ENCODE measurements at regions not wholly inside any gene's neighbourhood (a gene's known extent, or its start where the extent isn't known, plus 50 kb on each side); places are given as distances from the start of the nearest gene placed in this dataset.
A peak's percentile ranks its signal among the peaks of the same experiment; 100 is the strongest.
"Not testable (repeated sequence)": the region's sequence is repeated elsewhere in the genome, so short reads cannot be mapped to it uniquely, and the experiment has no call there.

DNA sequence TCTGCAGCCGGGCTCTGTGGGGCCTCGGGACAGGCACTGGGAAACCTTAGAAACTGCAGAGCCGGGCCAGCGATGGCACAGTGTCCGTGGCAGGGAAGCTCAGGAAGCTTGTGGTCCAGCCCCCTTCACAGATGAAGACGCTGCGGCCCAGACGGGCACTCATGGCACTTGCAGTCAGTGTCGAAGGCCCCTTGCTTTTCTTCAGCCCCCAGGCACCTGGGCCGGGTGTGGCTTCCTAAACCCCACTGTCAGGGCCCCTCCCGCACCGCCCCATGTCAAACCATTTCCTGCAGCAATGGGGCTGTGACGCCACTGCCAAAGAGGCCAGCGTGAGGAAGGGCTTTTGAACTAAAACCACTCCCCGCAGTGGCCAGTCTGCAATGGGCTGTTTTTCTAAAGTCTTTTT, 164.0 kb downstream of the LAT start:
- peak; percentile 48 to 59 for DNase-seq (ENCODE audit: low read depth in 1 of 2, low spot score in 1 of 2)

DNA sequence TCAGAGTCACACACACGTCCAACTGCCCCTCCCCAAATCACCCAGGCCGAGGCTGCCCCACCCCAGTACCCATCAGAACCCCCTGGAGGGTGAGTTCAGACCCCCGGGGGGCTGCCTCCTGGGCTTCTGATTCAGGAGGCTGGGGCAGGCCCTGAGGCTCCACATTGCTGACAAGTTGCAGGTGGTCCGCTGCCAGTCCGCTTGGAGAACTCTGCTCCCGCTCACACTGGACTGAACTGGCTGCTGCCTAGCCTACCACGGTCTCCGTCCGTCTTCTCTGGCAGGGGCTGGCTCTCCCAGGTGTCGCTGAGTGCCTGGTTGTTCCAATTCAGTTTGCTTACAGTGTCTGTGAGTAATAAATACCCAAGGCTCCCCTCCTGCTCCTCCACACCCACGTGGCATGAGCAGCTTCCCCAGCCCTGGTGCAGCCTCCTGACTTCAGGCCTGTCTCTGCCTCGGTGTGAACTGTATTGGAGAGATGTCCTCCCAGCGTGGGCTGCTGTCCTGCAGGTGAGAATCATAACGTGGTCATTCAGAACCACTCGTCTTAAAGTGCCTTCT, 163.4 kb downstream of the LAT start:
- no peak for DNase-seq (ENCODE audit: low read depth in 1 of 2, low spot score in 1 of 2)

DNA sequence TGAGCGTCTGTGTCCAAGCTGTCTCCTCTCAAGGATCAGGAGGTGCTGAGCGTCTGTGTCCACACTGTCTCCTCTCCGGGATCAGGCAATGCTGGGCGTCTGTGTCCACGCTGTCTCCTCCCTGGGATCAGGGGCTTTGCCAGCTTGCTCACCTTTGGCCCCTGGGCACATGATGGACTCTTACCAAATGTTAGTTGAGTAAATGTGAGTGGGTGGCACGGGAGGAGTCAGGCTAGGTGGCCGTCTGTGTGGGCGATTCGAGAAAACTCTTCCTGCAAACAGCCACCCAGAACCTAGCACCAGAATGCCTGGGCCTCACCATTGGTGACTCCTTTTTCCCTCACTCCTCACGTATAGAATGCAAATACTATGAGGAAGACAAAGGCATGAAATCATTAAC, 162.9 kb downstream of the LAT start:
- not testable (repeated sequence) for DNase-seq (ENCODE audit: low read depth in 1 of 2, low spot score in 1 of 2)

DNA sequence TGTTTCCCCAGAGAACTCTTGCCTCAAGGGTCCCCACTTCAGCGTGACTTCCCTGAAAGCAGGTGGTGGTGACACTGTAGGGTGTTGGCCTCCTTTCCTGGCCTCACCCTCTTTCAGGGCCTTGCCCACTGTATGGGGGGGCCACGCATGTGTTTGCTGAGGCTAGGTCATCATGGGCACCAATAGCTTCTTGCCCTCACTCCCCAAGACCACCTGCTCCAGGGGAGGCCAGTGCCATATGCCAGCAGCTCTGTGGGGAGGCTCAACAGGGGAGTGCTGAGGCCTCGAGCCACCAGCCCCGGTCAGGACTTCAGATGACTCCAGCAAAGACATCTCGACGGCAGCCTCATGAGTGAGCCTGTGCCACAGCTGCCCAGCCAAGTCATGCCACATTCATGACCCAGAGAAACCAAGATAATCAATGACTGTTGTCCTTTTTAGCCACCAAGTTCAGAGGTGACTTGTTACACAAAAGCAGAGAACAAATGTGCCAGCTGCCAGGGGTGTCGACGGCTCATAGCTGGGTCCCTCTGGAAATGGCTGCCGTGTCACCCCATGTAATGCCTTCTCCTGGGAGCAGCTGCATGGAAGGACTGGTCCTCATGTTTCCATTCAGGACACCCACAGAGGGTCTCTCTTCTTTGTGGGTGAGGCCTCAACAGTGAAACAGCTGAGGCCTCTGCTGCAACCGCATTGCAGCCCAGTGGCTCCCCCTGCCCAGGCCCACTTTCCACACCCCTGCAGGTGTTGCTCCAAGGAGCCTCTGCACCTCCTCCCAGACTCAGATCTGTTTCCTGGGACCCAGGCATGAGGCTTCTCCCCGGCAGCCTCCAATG, 162.2 kb downstream of the LAT start:
- not testable (repeated sequence) for DNase-seq (ENCODE audit: low read depth in 1 of 2, low spot score in 1 of 2)

DNA sequence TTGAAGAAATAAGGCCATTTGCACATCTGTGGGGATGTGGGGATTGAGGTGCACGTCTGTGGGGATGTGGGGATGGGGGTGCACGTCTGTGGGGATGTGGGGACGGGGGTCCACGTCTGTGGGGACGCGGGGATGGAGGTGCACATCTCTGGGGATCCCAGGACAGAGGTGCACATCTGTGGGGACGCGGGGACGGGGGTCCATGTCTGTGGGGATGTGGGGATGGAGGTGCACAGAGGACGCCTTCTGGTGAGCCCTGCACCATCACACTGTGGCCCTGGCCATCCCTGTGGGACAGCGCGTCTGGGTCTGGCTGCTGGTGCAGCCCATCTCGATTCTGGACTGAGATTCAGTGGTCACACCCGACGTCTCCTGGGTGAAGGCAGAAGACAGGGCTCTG, 161.4 kb downstream of the LAT start:
- DNase-seq (ENCODE audit: low read depth in 1 of 2, low spot score in 1 of 2): no peak

DNA sequence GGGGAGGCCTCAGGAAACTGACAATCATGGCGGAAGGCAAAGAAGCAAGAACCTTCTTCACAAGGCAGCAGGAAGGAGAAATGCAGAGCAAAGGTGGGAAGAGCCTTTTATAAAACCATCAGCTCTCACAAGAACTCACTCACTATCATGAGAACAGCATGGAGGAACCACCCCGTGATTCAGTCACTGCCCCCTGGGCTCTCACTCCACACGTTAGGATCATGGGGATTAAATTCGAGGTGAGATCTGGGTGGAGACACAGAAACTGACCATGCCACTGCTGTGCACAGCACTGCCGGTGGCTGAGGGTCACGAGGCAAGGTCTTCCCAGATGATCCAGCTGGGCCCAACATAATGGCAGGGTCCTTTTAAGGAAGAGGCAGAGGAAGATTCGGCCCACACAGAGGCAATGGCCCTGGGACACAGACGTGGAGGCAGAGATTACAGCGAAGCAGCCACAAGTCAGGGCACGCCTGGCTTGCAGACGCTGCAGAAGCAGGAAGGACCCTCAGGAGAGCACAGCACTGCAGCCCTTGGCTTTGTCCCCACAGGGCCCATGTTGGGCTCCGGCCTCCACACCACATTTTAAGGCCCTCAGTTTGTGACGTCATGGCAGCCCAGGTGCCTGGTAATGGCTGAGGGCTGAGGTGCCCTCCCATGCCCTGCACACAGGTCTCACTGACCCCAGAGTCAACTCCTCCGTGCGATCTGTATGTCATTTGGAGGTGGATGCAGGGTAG, 160.8 kb downstream of the LAT start:
- DNase-seq (ENCODE audit: low read depth in 1 of 2, low spot score in 1 of 2): not testable (repeated sequence)

DNA sequence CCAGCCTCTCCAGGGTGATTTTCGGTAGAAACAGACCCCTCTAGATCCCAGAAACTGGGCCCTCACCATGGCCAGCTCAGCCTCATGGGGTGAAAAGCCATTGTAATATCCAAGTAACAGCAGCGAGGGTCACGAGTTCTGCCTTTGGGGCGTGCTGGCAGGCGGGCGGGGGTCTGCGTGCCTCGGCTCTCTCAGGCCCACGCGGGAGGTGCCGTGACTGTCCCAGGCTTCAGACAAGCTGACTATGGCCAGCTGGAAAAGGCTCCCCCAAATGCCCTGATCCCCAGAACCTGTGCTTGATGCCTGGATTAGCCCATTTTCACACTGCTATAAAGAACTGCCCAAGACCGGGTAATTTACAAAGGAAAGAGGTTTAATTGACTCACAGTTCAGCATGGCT, 160.2 kb downstream of the LAT start:
- not testable (repeated sequence) for DNase-seq (ENCODE audit: low read depth in 1 of 2, low spot score in 1 of 2)

DNA sequence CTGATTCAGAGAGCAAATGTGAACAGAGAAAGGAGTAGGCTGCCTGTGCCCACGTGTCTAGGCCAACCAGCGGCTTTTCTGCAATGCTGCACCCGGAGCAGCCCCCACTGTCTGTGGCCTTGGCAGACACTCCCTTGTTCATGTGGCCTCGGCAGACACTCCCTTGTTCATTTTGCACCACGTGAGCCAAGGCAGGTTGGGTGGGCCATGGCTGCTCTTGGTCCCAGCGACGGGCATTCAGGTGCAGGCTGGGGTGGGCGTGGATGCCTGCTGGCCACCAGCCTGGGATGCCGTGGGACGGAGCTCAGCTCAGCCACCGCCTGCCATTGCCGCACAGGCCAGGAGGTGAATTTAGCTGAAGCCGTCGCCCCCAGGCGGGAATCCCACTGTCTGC, 159.8 kb downstream of the LAT start:
- not testable (repeated sequence) for DNase-seq (ENCODE audit: low read depth in 1 of 2, low spot score in 1 of 2)

DNA sequence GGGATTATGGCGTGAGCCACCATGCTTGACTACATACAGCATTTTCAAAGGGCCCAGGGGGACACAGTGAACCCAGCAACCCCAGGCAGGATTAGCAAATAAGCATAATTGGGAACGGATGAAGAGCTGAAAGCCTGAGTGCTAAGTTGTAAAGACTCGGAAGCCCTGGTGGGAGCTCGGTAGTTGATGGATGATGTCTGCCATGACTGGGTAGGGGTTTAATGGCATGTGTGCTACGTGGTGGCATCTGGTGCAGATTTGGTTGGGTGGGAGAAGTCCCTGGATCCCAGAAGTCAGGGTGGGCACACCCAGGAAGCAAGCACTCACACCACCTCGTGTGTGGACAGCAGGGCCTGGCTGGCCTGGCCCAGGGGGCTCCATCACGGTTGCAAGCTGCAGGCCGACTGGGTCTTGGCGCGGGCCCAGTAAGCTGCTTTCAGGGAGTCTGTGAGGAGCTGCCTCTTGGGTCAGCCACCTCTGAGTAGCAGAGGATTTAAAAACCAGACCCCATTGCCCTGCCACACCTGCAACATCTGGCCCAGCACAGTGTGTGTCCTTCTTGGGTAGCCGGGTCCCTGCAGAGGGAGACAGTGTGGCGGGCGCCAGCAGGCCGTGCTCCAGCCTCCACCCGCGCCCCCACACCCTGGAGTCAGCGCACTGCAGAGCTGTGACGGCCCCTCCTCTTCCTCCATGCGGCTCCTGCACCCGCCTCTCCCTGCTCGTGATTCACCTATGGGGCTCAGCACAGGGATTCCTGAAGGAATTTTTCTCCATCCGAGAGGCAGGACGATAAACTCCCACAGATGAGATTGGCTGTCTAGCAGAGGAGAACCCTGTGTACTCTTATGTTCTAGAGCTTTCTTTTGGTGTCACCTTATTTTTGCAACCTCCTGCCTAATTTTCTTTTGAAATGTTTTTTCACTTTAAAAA, 159.2 kb downstream of the LAT start:
- not testable (repeated sequence) for DNase-seq (ENCODE audit: low read depth in 1 of 2, low spot score in 1 of 2)

DNA sequence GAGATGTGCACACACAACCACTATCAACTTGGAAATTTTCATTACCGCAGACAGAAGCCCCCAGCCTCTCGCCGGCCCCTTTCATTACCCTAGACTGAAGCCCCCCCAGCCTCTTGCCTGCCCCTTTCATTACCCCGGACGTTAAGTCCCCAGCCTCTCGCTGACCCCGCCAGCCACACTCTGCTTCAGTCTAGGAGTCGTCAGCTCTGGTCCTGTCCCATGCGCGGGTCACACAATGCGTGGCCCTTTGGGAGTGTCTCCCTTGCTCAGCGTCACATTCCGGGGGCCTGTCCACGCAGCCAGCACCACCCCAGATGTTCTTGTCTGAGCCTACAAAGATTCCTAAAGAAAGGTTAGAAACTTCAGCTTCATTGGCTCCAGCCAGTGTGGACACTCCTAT, 157.7 kb downstream of the LAT start:
- DNase-seq (ENCODE audit: low read depth in 1 of 2, low spot score in 1 of 2): not testable (repeated sequence)

DNA sequence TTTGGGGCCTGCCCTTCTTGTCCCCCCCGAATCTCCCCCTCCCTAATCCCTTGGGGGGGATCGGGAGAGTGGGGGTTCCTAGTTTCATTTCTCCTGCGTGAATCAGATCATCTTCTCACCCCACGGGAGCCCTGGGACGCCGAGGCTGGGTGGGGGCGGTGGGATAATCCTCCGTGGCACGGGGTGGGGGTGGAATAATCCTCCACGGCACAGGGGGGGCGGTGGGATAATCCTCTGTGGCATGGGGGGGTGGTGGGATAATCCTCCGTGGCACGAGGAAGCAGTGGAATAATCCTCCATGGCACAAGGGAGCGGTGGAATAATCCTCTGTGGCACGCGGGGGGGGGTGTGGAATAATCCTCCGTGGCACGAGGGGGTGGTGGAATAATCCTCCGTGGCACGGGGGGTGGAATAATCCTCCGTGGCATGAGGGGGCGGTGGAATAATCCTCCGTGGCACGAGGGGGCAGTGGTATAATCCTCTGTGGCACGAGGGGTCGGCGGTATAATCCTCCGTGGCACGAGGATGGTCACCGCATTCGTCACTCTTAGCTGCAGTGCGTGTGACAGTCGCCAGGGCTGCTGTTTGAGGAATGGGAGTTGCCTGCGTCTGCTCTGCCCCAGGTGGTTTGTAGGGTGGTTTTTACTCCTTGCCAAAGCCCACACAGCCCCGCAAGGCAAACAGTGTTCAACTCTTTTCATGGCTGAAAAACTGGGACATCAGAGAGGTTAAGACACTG, 156.9 kb downstream of the LAT start:
- DNase-seq (ENCODE audit: low read depth in 1 of 2, low spot score in 1 of 2): no peak

DNA sequence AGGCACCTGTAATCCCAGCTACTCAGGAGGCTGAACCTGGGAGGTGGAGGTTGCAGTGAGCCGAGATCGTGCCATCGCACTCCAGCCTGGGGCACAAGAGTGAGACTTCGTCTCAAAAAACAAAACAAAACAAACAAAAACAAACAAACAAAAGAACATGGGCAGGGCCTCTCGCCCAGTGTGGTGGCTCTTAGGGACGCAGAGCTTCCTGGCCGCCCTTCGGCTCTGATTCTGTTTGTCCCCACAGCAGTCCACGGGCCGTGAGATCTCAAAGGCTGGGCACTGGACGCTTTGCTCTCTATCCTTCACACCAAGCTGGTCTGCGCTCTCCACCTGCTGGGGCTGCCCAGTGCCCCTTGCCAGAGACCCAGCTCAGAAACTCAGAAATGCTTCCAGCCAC, 156.3 kb downstream of the LAT start:
- DNase-seq (ENCODE audit: low read depth in 1 of 2, low spot score in 1 of 2): not testable (repeated sequence)

DNA sequence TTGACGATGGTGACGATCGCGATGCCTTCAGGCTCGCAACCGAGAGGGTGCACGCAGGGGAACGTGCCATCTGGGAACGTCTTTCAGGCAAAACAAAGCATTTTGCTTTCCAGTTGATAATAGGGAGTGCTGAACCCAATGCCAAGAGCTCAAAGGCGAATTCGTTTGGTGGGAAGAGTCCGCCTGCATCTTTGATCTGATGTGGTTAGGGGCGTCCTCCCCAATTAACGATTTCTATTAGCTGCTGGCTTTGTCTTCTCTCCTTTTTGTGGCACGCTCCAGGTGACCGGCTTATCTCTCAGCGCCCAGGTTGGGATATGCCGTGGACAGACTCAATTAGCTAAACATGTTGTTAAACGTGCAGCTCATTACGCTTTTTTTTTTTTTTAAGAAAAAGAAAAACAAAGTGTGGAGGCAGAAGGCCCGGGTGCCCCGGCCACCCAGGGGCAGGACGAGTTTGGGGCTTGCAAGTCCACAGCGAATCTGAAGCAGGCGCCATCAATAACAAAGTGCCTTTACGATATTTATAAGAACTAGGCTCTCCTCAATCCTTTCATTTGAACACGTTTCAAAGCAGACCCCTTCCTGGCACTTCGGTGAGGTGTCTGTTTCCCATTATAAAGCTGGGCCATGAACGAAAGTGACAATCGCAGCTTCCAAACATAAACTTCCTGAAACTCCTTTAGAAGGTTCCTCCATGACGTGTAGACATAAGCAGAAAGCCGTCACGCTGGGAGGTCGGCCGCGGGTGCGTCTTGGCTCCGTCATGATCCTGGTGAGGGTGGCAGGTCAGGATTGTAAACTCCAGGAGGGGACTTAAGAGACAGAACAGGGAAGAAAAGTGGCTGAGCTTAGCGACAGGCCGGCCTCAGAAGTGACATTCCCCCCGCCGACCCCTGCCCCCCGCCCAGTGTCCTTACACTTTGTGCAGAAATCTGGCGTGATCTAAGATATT, 155.3 kb downstream of the LAT start:
- DNase-seq (ENCODE audit: low read depth in 1 of 2, low spot score in 1 of 2): not testable (repeated sequence)

DNA sequence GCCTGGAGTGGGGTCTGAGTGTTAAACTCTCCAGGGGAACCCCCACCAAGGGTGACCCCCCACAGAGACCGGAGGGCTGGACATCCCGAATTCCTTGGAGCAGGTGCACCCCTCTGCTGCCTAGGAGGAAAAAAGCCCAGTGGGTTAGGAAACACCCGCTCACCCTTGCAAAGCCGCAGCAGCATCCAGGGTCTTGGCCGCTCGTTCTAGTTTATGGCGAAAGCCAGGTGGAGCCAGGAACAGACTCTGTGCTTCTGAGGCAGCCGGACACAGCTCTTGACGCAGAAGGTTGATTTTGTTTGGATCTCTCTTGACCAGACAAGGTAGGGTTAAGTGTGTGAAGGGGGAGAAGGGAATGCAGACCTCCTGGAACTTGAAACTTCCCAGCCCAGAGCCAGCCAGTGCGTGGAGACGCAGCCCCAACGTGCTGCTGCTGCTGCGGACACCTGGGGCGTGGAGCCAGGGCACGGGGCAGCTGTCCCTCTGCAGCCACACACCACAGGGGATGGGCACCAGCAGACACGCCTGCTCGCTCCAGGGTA, 154.5 kb downstream of the LAT start:
- DNase-seq (ENCODE audit: low read depth in 1 of 2, low spot score in 1 of 2): no peak

DNA sequence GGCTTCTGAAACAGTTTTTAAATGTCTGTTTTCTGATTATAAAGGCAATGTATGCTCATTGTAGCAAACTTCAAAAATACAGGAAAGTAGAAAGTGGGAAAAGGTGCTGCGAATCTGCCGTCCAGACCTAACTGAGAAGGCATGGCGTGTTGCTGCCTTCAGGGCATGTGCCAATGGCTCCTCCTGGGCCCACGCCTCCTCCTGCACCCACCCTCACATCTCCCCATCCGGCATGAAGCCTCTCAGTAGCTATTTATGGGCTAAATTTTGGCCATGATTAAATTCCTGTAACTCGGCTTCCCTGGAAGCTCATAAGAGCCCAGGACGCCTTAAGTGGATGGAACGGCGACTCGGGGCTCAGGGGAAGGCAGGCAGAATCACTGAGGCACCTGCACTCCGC, 153.8 kb downstream of the LAT start:
- DNase-seq (ENCODE audit: low read depth in 1 of 2, low spot score in 1 of 2): not testable (repeated sequence)

DNA sequence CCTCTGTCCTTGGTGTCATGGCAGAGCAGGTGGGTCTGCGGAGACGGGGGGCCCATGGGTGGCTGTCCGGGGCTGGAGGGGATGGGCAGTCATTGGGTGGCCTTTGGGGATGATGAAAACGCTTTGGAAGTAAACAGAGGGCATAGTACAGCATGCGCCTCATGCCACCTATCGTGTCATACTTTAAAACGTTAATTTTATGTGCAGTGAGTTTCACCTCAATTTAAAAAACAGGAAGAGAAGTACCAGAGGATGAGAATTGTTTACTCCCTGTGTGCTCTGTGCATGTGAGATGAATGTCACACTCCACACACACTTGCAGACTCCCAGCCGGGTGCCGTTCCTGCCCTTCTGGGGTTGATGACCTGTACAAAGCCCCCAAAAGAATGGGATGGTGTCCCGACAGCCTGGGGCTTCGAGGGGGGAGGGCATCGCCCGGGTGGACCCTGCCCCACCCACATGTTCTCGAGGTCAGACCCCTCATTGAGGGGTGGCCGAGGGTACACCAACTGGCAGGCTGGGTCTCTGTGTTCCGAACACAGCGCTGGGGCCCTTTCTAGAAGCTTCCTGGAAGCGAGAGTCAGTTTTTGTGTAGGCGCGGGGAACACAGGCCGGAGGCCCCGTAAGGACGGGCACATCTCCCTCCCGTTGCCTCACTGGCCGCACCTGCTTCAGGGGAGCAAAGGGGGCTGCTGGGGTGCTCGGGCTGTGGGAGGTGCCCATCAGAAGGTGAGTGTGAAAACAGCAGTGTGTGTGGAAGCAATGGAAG, 153.2 kb downstream of the LAT start:
- DNase-seq (ENCODE audit: low read depth in 1 of 2, low spot score in 1 of 2): not testable (repeated sequence)

DNA sequence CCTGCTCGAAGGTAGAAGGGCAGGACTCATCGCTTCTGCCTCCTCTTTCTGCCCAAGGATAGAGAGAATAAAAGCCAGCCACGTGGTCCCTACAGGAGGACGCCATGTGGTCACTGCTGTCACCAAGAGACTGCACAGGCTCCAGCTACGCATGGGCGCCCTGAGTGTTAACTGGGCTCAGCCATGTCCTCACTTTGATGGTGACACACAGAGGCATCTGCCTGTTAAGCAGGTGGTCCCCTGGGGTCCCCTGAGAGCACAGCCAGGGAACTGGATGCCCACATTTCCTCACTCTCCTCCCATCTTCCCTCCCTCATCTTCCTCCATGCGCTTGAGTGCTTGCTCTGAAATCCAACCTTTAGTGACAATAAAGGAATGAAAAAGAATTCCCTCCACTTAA, 152.6 kb downstream of the LAT start:
- DNase-seq (ENCODE audit: low read depth in 1 of 2, low spot score in 1 of 2): not testable (repeated sequence)

DNA sequence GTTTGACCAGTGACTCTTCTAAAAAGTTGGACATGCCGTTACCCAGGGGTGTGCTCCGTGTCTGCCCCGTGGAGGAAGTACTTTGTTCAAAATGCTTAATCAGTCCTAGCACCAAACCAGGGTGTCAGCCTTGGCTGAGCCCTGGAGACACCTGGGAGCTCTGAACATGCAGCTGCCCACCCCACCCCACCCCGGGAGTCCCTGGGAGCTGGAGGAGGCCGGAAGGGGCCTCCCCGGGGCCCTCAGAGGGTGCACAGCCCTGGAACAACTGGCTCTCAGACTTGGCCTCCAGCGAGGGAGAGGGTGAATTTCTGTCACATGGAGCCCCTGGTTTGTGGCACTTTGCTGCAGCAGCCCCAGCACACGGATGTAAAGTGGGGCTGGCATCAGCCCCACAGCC, 152.1 kb downstream of the LAT start:
- DNase-seq (ENCODE audit: low read depth in 1 of 2, low spot score in 1 of 2): not testable (repeated sequence)
